ENCODE measurements at regions not wholly inside any gene's neighbourhood (a gene's known extent, or its start where the extent isn't known, plus 50 kb on each side); places are given as distances from the start of the nearest gene placed in this dataset.

DNA sequence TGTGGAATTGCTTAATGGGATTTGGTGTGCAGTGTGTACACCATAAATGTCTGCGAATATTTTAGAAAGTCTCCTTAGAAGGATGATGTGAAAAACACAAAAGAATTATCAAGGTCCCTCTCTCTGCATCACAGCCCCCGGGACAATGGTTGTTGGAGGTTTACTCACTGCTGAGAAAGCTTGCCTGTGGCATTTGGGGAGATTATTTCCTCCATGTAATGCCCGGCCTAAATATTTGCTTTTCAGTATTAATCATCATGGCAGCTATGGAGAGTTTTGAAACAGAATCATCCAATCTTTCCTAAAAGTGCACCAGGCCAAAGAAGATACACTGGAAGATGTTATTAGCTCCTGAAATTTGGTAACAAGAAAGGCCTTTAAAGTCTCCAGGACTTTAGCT is 113.8 kb upstream of the ADCY1 start:
- H3K27me3 ChIP-seq (ENCODE audit: insufficient read depth, low read depth, low read length): no peaks in the 10 kb centered on the region
- H4K20me1 ChIP-seq (ENCODE audit: insufficient read depth): no peaks in the 10 kb centered on the region
- no peak overlapping the region for H2AFZ ChIP-seq (ENCODE audit: low read depth, low read length)

DNA sequence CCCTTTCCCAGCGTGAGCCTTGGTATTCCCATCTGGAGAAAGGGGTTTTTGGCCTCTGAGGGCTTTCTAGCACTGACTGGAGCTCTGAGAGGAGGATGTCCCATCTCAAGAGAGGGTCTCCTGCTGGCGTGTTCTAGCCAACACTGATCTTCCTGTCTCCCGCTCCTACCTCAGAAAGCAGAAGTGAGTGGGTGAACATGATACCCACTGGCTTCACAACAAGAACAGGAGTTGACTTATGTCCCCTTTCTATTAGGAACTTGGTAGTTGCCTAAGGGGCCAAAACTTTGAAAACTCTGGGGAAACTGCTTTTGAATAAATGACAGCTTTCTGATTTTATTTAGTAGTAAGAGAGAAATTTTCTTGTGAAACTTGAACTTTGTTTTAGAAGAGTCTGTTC is 113.1 kb upstream of the ADCY1 start:
- no peaks in the 10 kb centered on the region for H3K9me2 ChIP-seq (ENCODE audit: insufficient read depth, low read length)
- H3K9me3 ChIP-seq (ENCODE audit: low read length): no peaks in the 10 kb centered on the region
- no peaks in the 10 kb centered on the region for H3F3A ChIP-seq (ENCODE audit: insufficient read depth, low read length, poor library complexity, severe bottlenecking)
- no peak for TF ChIP-seq TAF1 (IDR thresholded peaks at IDR 0.05; ENCODE audit: low read depth)
- no peak for TF ChIP-seq EZH2 (IDR thresholded peaks at IDR 0.05; ENCODE audit: borderline replicate concordance, insufficient read depth, low read length, poor library complexity, severe bottlenecking)
- TF ChIP-seq, protein P1, sequence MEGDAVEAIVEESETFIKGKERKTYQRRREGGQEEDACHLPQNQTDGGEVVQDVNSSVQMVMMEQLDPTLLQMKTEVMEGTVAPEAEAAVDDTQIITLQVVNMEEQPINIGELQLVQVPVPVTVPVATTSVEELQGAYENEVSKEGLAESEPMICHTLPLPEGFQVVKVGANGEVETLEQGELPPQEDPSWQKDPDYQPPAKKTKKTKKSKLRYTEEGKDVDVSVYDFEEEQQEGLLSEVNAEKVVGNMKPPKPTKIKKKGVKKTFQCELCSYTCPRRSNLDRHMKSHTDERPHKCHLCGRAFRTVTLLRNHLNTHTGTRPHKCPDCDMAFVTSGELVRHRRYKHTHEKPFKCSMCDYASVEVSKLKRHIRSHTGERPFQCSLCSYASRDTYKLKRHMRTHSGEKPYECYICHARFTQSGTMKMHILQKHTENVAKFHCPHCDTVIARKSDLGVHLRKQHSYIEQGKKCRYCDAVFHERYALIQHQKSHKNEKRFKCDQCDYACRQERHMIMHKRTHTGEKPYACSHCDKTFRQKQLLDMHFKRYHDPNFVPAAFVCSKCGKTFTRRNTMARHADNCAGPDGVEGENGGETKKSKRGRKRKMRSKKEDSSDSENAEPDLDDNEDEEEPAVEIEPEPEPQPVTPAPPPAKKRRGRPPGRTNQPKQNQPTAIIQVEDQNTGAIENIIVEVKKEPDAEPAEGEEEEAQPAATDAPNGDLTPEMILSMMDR (IDR thresholded peaks at IDR 0.05; ENCODE audit: poor library complexity, severe bottlenecking): no peak
- no peak for TF ChIP-seq EP300 (conservative IDR thresholded peaks at IDR 0.05; ENCODE audit: poor library complexity, severe bottlenecking)
- TF ChIP-seq POLR2AphosphoS5 (IDR thresholded peaks at IDR 0.05): no peak
- TF ChIP-seq REST (IDR thresholded peaks at IDR 0.05; ENCODE audit: borderline replicate concordance): no peak
- TF ChIP-seq MXI1 (conservative IDR thresholded peaks at IDR 0.05; ENCODE audit: poor library complexity, severe bottlenecking): no peak
- TF ChIP-seq RAD21 (conservative IDR thresholded peaks at IDR 0.05): no peak
- TF ChIP-seq SMC3 (conservative IDR thresholded peaks at IDR 0.05; ENCODE audit: poor library complexity): no peak
- no peak overlapping the region for H3K27ac ChIP-seq (ENCODE audit: low read length)
- no peak overlapping the region for H3K4me3 ChIP-seq (ENCODE audit: low read length)
- no peaks in the 10 kb centered on the region for H3K36me3 ChIP-seq (ENCODE audit: insufficient read depth, low read length)
- no peaks in the 10 kb centered on the region for H4K20me1 ChIP-seq (ENCODE audit: insufficient read depth)
- no peaks in the 10 kb centered on the region for H3K27me3 ChIP-seq (ENCODE audit: insufficient read depth, low read depth, low read length)
- H2AFZ ChIP-seq (ENCODE audit: low read depth, low read length): no peak overlapping the region
- no peak overlapping the region for H3K4me2 ChIP-seq (ENCODE audit: low read length)
- H3K9ac ChIP-seq (ENCODE audit: low read length): no peak overlapping the region
- no peaks in the 10 kb centered on the region for H3K79me2 ChIP-seq (replicated peaks; ENCODE audit: insufficient read depth, low read length)

More for the DNA sequence above, 113.8 kb upstream of the ADCY1 start:
- Histone ChIP-seq H3K79me2 (replicated peaks; ENCODE audit: insufficient read depth, low read length) (no peaks in the 10 kb centered on the region), H3K9ac (ENCODE audit: low read length) (no peak overlapping the region), H3K9me3 (ENCODE audit: low read length) (no peaks in the 10 kb centered on the region), H3K9me2 (ENCODE audit: insufficient read depth, low read length) (no peaks in the 10 kb centered on the region), H3K4me2 (ENCODE audit: low read length) (no peak overlapping the region), H3F3A (ENCODE audit: insufficient read depth, low read length, poor library complexity, severe bottlenecking) (no peaks in the 10 kb centered on the region), H3K27ac (ENCODE audit: low read length) (no peak overlapping the region), H3K36me3 (ENCODE audit: insufficient read depth, low read length) (no peaks in the 10 kb centered on the region), H3K4me3 (ENCODE audit: low read length) (no peak overlapping the region)
- no peak for TF ChIP-seq MXI1 (conservative IDR thresholded peaks at IDR 0.05; ENCODE audit: poor library complexity, severe bottlenecking)
- TF ChIP-seq RAD21 (conservative IDR thresholded peaks at IDR 0.05): no peak
- no peak for TF ChIP-seq SMC3 (conservative IDR thresholded peaks at IDR 0.05; ENCODE audit: poor library complexity)
- no peak for TF ChIP-seq POLR2AphosphoS5 (IDR thresholded peaks at IDR 0.05)
- no peak for TF ChIP-seq EZH2 (IDR thresholded peaks at IDR 0.05; ENCODE audit: borderline replicate concordance, insufficient read depth, low read length, poor library complexity, severe bottlenecking)
- no peak for TF ChIP-seq EP300 (conservative IDR thresholded peaks at IDR 0.05; ENCODE audit: poor library complexity, severe bottlenecking)
- TF ChIP-seq, protein P1 (IDR thresholded peaks at IDR 0.05; ENCODE audit: poor library complexity, severe bottlenecking): no peak
- no peak for TF ChIP-seq REST (IDR thresholded peaks at IDR 0.05; ENCODE audit: borderline replicate concordance)
- no peak for TF ChIP-seq TAF1 (IDR thresholded peaks at IDR 0.05; ENCODE audit: low read depth)

All from neural cell (in vitro differentiated cells).